22Rv1 (cell line): ENCODE measurements at regions not wholly inside any gene's neighbourhood (a gene's known extent, or its start where the extent isn't known, plus 50 kb on each side); places are given as distances from the start of the nearest gene placed in this dataset.

Experiments
- H3K27ac ChIP-seq: fragments of 450-650 bp; 2 replicates; pipeline ENCODE4 v1.5.1; 2017
- CTCF ChIP-seq: fragments of 450-650 bp; IDR thresholded peaks from 2 replicates; pipeline ENCODE4 v1.5.1; 2017; ENCODE audit warnings: mild to moderate bottlenecking
- ZFX ChIP-seq: fragments of 450-650 bp; IDR thresholded peaks from 2 replicates; pipeline ENCODE4 v1.6.1; 2017; ENCODE audit warnings: antibody characterized with exemption, borderline replicate concordance

GRCh38 chr9:38213631-38214299, 144.7 kb upstream of the SHB start:
- no peak for TF ChIP-seq ZFX
- TF ChIP-seq CTCF: no peak
- H3K27ac ChIP-seq: no peak overlapping the region

GRCh38 chr9:38212016-38212415, 143.0 kb upstream of the SHB start:
- TF ChIP-seq ZFX (no peak), CTCF (no peak)

GRCh38 chr9:38211002-38211401, 142.0 kb upstream of the SHB start:
- no peak overlapping the region for H3K27ac ChIP-seq
- TF ChIP-seq CTCF (no peak), ZFX (no peak)

More at GRCh38 chr9:38212016-38212415, 143.0 kb upstream of the SHB start:
- no peak overlapping the region for H3K27ac ChIP-seq

GRCh38 chr9:38208206-38208901, 139.3 kb upstream of the SHB start:
- no peak overlapping the region for H3K27ac ChIP-seq
- TF ChIP-seq ZFX (no peak), CTCF (no peak)

GRCh38 chr9:38207247-38207778, 138.3 kb upstream of the SHB start:
- H3K27ac ChIP-seq: no peak overlapping the region
- TF ChIP-seq CTCF (no peak), ZFX (no peak)

GRCh38 chr9:38205279-38205678, 136.3 kb upstream of the SHB start:
- TF ChIP-seq CTCF (no peak), ZFX (no peak)
- H3K27ac ChIP-seq: no peak overlapping the region
